Motor neuron (in vitro differentiated cells): ENCODE measurements at regions not wholly inside any gene's neighbourhood (a gene's known extent, or its start where the extent isn't known, plus 50 kb on each side); places are given as distances from the start of the nearest gene placed in this dataset.

Experiments
- ATAC-seq, 8 experiments: fragments of 200-7000 bp; cut with Tn5 transposase; replicated peaks in 6 of 8; 2 replicates each; pipeline ENCODE4 v1.8.0; 2021; ENCODE audit warnings: mild to moderate bottlenecking in 8 of 8, moderate library complexity in 8 of 8
- H3K27ac ChIP-seq, 2 donors: fragments of 250-450 bp; sonication (Bioruptor Pico); 2 replicates each; pipeline ENCODE4 v1.9.0; 2021; ENCODE audit warnings: antibody characterized with exemption in 2 of 2, mild to moderate bottlenecking in 2 of 2, moderate library complexity in 1 of 2
- H3K4me1 ChIP-seq, 2 donors: fragments of 250-450 bp; sonication (Bioruptor Pico); replicated peaks in 1 of 2; 2 replicates each; pipeline ENCODE4 v1.6.1; 2021; ENCODE audit warnings: antibody characterized with exemption in 2 of 2, mild to moderate bottlenecking in 2 of 2, moderate library complexity in 1 of 2
- H3K4me3 ChIP-seq, 5 donors: fragments of 250-450 bp; sonication (Bioruptor Pico); 2 replicates each; pipeline ENCODE4 v1.9.0; 2021; ENCODE audit warnings: antibody characterized with exemption in 5 of 5, mild to moderate bottlenecking in 5 of 5, moderate library complexity in 4 of 5
- whole genome bisulfite sequencing, 10 experiments: fragments of 450-650 bp; shearing (Covaris generic); methylation state at CpG; one replicate each; pipeline ENCODE4 v1.0.0; 2022; 5-methylcytosine and 5-hydroxymethylcytosine counted together
- in situ Hi-C, 9 experiments: fragments of 400-800 bp; cut with MboI; loops; one replicate each; pipeline ENCODE4 v1.15.0; 2021; ENCODE audit warnings: low sequenced_read_pairs in 9 of 9, low pct_unique_long_range_greater_than_20kb in 2 of 9; ENCODE audit not compliant: unreplicated experiment in 9 of 9

DNA sequence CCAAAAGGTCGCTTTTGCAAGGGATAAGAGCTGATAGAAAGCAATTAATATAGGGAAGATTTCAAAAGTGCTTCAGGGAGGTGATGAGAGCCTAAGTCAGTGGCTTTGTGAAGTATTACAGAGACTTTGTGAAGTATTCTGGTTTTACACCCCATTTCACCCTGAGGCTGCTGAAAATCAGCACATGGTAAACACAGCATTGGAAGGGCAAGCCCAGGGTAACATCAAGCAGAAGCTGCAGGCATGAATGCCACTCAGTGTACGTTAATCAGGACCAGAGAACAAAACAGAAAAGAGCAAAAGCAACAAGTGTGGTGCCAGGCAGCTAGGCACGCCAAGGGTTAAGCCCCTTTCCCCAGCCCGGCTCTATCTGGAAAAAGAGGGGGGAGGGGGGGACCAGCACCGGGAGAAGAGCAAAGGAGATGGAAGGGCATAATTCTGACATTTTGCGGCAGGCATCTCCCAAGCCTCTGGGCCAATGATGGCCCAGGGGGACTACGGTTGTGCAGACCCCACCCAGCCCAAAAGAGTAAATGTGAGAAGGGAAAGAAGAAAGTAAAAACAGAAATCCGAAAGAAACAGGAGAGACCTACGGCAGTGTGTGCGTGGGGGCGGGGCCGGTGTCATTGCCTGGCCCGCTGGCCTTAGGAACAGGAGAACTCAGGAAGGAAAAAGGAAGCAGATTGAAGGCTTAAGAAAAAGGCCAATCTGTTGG lies 58.9 kb downstream of the DHRS2 start:
- Histone ChIP-seq H3K4me1 (peaks cover 29 to 34% of the 10 kb centered on the region in 2 donors), H3K4me3 (peak overlapping the region in 4 of 5 donors; percentile 18 to 37 (median 24)), H3K27ac (peak overlapping the region; percentile 84 to 93)
- 0 to 18% (median 8%) methylated on average over 3 to 12 of the region's 13 CpGs for WGBS, 10 experiments
- peak; percentile 42 to 88 (median 54) for ATAC-seq
- in situ Hi-C loops = no loop called here

DNA sequence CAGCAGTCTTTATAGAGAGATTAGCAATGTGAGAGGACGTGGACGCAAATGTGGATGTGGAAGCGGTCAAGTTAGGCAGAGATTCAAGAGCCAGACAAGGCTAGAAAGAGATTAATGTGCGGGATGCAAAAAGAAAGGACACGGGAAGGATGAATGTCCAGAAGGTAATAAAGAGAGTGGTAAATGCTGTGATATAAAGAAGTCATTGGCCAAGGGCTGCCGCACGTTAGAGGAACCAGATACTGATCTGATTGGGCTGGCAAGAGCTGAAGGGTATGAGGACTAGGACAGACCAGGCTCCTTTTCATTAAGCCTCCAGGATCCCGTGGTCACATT lies 59.5 kb downstream of the DHRS2 start:
- peaks cover 29 to 34% of the 10 kb centered on the region in 2 donors for H3K4me1 ChIP-seq
- 14 to 68% (median 29%) methylated on average over 4 to 7 of the region's 8 CpGs for WGBS, 10 experiments
- H3K4me3 ChIP-seq = peak overlapping the region in 3 of 5 donors; percentile 19 to 37 (median 29)
- in situ Hi-C loops = no loop called here
- peak overlapping the region; percentile 84 to 93 for H3K27ac ChIP-seq
- ATAC-seq = peak in 1 of 8 experiments; percentile 5

DNA sequence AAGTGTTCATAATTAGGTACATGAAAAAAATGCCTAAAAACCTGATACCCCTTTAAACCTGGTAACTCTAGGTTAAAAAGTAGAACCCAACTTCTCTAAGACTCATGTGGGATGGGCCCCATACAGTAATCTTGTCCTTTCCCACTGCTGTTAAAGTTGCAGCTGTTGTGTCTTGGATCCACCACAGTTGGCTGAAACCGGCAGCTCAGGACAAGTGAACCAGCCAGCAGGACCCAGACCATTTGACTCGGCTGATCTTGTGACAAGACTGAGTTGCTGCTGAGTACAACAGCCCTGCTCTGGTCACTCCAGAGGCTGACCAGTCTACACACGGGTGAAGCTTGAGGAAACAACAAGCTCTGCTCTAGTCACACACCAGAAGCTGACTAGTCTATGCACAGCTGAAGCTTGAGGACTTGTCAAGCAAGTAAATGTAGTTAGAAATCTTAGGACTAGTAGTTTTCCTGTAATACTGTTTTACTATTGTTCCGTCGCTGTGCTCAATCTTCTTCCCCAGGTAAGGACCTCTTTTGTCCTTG lies 60.6 kb downstream of the DHRS2 start:
- ATAC-seq = no peak
- WGBS, 10 experiments = 44 to 100% (median 88%) methylated on average over 1 to 5 of the region's 5 CpGs; no CpG with 5 or more reads in 2 of the 10 experiments
- in situ Hi-C loops = no loop called here
- Histone ChIP-seq H3K27ac (no peak overlapping the region), H3K4me1 (peaks cover 29 to 34% of the 10 kb centered on the region in 2 donors), H3K4me3 (no peak overlapping the region)

DNA sequence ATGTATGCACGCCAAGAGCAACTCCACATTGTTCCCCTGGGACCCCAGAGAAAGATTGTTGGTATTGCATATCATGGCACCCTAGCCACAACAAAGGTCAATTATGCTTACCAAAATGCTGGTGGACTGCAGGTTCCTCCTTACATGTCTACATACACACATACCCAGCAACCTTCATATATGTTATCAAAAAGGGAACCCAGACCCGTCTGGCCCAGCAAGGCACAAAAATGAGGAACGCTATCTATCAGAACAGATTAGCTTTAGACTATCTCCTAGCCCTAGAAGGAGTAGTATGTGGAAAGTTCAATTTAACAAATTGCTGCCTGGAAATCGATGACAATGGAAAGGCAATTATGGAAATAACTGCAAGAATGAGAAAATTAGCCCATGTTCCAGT lies 61.5 kb downstream of the DHRS2 start:
- no peak for ATAC-seq
- H3K4me3 ChIP-seq = no peak overlapping the region
- no peak overlapping the region for H3K27ac ChIP-seq
- H3K4me1 ChIP-seq = peaks cover 29% of the 10 kb centered on the region in 2 donors
- 60 to 100% (median 80%) methylated on average over 1 to 4 of the region's 4 CpGs; no CpG with 5 or more reads in 3 of the 10 experiments for WGBS, 10 experiments
- in situ Hi-C loops = no loop called here

DNA sequence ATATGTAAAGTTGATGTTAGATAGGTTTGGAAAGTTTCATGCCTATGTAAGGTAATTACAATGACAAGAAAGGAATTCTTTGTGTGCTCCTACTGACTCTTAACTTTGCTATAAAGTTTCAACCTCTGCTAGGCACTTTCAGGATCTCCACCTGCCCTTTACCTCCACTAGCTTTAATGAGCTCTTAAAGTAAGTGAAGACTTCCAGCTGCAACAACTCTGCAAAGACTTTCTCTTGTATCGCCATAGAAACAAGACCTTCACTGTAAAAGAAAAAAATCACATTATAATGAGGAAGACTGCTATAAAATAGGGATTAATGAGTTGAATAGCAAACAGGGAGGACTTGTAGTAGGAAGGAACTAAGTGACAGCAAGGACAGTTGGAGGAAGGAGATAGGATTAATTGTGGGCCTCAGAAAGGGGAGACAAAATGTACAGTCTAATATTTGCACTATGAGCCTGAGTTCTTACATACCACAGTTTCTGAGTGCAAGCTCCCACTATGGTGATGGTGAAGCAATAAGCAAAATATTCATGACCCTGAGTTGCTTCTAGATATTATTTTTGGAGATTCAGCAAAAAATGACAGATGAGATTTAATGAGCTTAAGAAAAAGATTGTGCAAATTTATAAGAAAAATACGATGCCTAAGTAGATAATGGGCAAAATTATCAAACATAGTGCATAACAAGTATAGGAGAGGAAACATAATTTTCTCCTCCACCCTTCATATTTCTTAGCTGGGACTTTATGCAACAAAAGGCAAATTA lies 66.7 kb downstream of the DHRS2 start:
- H3K4me1 ChIP-seq = no peaks in the 10 kb centered on the region
- H3K4me3 ChIP-seq = no peak overlapping the region
- 6 to 75% (median 58%) methylated on average over 1 to 2 of the region's 2 CpGs for WGBS, 10 experiments
- no peak overlapping the region for H3K27ac ChIP-seq
- in situ Hi-C loops = no loop called here
- ATAC-seq = no peak

DNA sequence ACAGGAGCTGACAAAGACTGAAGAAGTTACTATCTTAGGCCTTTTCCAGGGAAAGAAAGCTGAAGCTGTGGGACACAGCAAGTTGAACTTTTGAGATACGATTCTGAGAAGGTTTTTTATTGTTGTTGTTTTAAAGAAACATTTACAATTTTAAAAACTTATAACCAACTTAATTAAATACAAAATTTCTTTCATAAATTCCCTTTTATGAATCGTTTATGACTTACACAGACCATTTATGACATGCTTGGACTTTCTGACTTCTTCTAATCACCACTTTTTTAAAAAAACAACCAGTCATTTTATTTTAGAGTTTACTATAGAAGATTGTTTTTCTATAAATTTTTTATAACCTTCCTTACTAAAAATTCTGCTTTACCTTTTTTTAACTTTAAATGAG lies 68.7 kb downstream of the DHRS2 start:
- no peak overlapping the region for H3K27ac ChIP-seq
- in situ Hi-C loops = no loop called here
- H3K4me1 ChIP-seq = no peaks in the 10 kb centered on the region
- H3K4me3 ChIP-seq = no peak overlapping the region
- ATAC-seq = no peak
- 0 to 57% (median 28%) methylated on average over 1 to 2 of the region's 2 CpGs for WGBS, 10 experiments

DNA sequence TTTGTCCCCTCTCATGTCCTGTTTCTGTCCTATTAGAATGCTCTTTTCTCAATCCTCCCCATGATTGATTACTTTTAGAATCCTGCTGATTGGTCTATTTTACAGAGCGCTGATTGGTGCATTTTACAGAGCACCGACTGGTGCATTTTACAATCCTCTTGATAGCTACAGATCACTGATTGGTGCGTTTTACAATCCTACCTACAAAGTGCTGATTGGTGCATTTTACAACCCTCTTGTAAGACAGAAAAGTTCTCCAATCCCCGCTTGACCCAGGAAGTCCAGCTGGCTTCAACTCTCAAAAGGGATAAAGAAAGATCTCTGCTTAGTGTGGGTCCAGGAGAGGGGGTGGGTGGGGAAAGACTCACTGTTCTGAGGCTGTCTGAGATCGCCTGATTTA lies 71.3 kb downstream of the DHRS2 start:
- ATAC-seq = no peak
- H3K27ac ChIP-seq = no peak overlapping the region
- WGBS, 10 experiments = 20 to 86% (median 57%) methylated on average over 1 to 5 of the region's 5 CpGs; no CpG with 5 or more reads in 3 of the 10 experiments
- no peaks in the 10 kb centered on the region for H3K4me1 ChIP-seq
- in situ Hi-C loops = no loop called here
- H3K4me3 ChIP-seq = no peak overlapping the region

DNA sequence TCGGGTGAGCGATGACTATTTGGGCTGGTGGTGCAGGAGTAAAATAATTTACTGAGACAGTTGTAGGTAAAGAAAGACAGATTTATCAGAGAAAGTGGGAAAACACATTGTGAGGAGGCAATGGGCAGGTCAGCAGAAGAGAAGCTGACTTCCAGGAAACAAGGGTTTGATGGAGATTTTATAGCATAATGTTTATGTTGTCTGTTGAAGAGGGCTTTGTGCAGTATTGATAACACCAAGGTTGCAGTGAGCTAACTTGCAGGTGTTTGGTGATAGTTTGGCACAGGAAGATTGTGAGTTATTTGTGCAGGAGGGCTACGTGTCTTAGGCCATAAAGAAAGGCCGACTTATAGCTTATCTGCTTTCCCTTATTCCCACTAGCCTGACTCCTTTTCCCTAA lies 72.2 kb downstream of the DHRS2 start:
- WGBS, 10 experiments = 20 to 100% (median 77%) methylated on average over 1 to 4 of the region's 4 CpGs; no CpG with 5 or more reads in 1 of the 10 experiments
- Histone ChIP-seq H3K27ac (no peak overlapping the region), H3K4me1 (no peaks in the 10 kb centered on the region), H3K4me3 (no peak overlapping the region)
- in situ Hi-C loops = no loop called here
- no peak for ATAC-seq

DNA sequence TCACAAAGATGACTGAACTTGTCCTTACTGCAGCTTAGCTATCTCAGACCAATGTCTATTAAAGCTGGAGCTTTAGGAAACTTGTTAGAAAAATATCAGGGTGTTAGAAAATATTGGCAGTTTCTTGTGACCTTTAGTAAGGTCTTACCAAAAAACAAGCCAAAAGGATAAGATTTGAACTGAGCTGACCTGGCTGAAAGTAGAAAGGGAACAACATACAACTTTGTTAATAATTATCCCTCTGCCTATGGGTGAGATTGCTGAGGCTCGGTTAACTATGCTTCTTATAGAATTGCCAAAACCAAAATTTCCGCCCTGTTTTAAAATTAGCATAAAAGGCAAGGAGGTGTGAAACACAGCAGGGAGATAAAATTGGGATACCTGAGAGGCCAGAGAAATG lies 73.8 kb downstream of the DHRS2 start:
- Histone ChIP-seq H3K27ac (no peak overlapping the region), H3K4me1 (no peaks in the 10 kb centered on the region), H3K4me3 (no peak overlapping the region)
- no peak for ATAC-seq
- in situ Hi-C loops = no loop called here
- 25 to 67% (median 56%) methylated on average over 1 to 2 of the region's 2 CpGs; no CpG with 5 or more reads in 2 of the 10 experiments for WGBS, 10 experiments

DNA sequence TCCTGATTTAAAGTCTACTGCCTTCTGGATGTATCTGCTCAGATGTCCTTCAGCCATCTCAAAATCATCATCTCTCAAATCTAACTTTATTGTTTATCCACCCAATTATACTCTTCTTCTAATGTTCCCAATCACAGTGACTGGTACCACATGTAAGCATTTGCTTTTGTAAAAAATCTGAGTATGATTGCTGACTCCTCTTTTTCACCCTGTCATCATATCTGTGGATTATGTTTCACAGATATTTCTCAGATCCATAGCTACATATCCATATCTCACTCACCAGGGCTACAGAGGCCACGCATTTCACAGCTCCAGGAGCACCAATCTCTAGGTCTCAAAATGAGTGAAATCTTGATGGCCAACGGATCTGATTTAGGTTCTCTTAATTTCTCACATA lies 76.1 kb downstream of the DHRS2 start:
- in situ Hi-C loops = no loop called here
- no peak overlapping the region for H3K4me3 ChIP-seq
- WGBS, 10 experiments = 0 to 71% (median 41%) methylated on average over 1 to 2 of the region's 2 CpGs; no CpG with 5 or more reads in 2 of the 10 experiments
- ATAC-seq = no peak
- no peak overlapping the region for H3K27ac ChIP-seq
- H3K4me1 ChIP-seq = no peaks in the 10 kb centered on the region

DNA sequence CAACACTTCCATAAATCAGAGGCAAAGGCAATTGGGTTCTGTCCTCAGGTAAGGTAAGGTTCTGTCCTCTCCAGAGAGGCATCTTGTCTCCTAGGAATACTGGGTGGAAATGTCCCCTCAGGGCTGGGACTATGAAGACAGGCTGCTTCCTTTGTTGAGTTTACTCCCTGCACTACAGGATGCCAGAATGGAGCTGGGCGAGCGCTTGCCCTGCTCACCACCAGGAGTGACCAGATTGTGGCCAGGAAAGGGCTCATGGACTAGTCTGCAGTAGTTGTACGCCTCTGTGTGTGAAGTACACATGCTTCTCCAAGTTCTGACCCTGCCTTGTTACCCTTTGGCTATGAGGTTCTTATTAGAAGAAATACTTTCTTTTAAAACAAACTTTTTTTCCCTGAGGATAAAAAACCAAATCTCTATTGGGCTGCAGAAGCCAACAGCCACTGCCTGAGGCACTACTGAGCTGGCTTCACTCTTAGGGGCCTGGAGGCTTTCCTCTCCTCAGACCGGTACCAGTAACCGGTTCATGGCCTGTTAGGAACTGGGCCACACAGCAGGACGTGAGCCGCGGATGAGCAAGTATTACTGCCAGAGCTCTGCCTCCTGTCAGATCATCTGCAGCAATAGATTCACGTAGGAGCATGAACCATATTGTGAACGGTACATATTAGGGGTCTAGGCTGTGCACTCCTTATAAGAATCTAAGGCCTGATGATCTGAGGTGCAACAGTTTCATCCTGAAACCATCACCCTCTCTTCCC lies 83.2 kb downstream of the DHRS2 start:
- 30 to 100% (median 72%) methylated on average over 1 to 7 of the region's 10 CpGs; no CpG with 5 or more reads in 2 of the 10 experiments for WGBS, 10 experiments
- Histone ChIP-seq H3K27ac (no peak overlapping the region), H3K4me1 (no peaks in the 10 kb centered on the region), H3K4me3 (no peak overlapping the region)
- in situ Hi-C loops = no loop called here
- no peak for ATAC-seq

DNA sequence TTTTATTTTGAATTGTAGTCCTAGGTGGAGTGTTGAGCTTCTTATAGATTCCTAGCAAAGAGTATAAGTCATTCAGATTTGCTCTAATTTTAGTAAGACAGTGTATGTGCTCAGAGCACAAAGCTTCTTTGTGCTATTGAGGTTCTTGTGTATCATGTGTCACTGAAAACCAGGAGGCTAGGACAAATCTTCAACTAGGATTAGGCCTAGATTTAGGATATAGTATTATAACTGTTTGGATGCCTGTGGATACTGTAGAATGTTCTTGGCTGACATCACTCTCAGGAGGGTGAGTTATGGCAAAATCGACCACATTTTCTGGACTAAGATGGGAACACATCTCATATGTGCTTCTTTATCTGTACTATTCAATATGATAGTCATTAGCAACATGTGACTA lies 86.5 kb downstream of the DHRS2 start:
- no peak overlapping the region for H3K27ac ChIP-seq
- ATAC-seq = no peak
- 0 to 50% (median 0%) methylated on average over 1 of the region's 1 CpG; no CpG with 5 or more reads in 5 of the 10 experiments for WGBS, 10 experiments
- in situ Hi-C loops = no loop called here
- no peak overlapping the region for H3K4me3 ChIP-seq
- no peaks in the 10 kb centered on the region for H3K4me1 ChIP-seq

DNA sequence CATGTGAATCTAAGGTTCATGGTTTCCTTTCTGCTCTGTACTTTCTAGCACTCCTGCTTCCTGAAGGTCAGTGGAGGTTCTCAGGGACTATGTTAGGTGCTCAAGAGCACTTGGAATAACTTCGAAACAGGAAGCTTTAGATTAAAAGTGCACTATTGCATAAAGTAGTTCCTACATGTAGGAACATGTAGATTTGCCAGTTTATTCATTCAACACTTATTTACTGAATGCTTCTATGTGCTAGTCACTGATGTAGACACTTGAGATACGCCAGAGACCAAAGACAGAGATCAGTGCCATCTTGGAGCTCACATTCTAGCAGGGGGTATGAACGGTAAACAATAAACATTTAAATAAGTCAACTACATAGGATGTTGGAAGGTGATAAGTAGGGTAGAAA lies 87.7 kb downstream of the DHRS2 start:
- Histone ChIP-seq H3K4me1 (no peaks in the 10 kb centered on the region), H3K4me3 (no peak overlapping the region), H3K27ac (no peak overlapping the region)
- in situ Hi-C loops = no loop called here
- WGBS, 10 experiments = 54 to 93% (median 72%) methylated on average over 1 to 3 of the region's 3 CpGs; no CpG with 5 or more reads in 2 of the 10 experiments
- ATAC-seq = no peak
